ENCODE measurements at regions not wholly inside any gene's neighbourhood (a gene's known extent, or its start where the extent isn't known, plus 50 kb on each side); places are given as distances from the start of the nearest gene placed in this dataset.

DNA sequence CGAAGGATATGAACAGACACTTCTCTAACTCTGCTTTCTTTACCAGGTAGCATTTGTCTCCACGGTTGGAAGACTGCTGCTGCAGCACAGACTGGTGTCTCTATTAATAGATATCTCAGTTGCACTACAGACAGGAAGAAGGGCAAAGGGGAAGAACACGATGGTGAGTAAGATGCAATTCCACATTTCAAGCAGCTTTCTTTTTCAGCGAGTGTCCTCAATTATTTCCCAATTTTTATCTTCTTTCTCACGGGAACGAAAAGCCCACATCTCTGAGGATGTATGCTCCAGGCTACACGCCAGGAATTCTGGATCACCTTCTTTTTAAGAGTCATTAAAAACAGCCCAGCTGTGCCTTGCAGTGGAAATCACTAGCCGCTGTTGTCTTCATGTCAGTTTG lies 311.6 kb upstream of the ECI2 start:
- DNase-seq (no peak), ATAC-seq (ENCODE audit: low FRiP score) (no peak)
- no peaks in the 10 kb centered on the region for H3K36me3 ChIP-seq (ENCODE audit: control insufficient read depth in 1 of 2, insufficient read depth in 2 of 2, low read length in 1 of 2)
- peaks cover 1% of the 10 kb centered on the region for H3K9me3 ChIP-seq (ENCODE audit: control insufficient read depth, low read length)
- WGBS, 2 donors, result 55 to 64% methylated on average over 8 of the region's 8 CpGs
- H3K4me1 ChIP-seq (ENCODE audit: control insufficient read depth in 1 of 2, insufficient read depth in 2 of 2, low read length in 2 of 2), result no peaks in the 10 kb centered on the region
- H3K4me3 ChIP-seq (ENCODE audit: low read length in 2 of 2), result no peak overlapping the region
- intact Hi-C loops (cut with DNase I), result no loop called here
- no peaks in the 10 kb centered on the region for H3K27me3 ChIP-seq (ENCODE audit: control insufficient read depth in 1 of 2, insufficient read depth in 2 of 2, low read length in 1 of 2)
- no peak overlapping the region for H3K27ac ChIP-seq (ENCODE audit: low read depth in 1 of 2, low read length in 2 of 2)

DNA sequence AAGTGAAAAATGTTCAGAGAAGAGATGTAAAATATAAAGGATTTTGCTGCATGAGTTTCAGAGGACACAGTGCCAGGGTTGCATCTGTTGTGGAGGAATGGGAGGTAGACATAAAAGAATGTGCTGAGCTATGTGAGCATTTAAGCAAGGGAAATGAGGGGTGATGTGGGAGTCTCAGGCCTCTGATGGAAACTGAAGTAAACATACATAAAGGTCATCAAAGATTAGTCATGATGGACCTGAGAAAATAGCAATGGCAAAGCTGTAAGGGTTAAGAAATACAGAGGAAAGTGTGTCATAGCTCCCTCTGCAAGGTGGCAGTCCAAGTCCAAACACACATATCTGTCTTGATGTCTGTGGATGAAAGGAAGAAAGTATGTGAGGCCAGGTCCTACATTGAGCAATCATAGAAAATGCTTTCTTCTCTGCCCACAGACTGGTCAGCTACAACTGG lies 306.6 kb upstream of the ECI2 start:
- DNase-seq (no peak), ATAC-seq (ENCODE audit: low FRiP score) (no peak)
- Histone ChIP-seq H3K4me1 (ENCODE audit: control insufficient read depth in 1 of 2, insufficient read depth in 2 of 2, low read length in 2 of 2) (no peaks in the 10 kb centered on the region), H3K9me3 (ENCODE audit: control insufficient read depth, low read length) (peaks cover 1% of the 10 kb centered on the region), H3K27me3 (ENCODE audit: control insufficient read depth in 1 of 2, insufficient read depth in 2 of 2, low read length in 1 of 2) (no peaks in the 10 kb centered on the region), H3K36me3 (ENCODE audit: control insufficient read depth in 1 of 2, insufficient read depth in 2 of 2, low read length in 1 of 2) (no peaks in the 10 kb centered on the region), H3K4me3 (ENCODE audit: low read length in 2 of 2) (no peak overlapping the region), H3K27ac (ENCODE audit: low read depth in 1 of 2, low read length in 2 of 2) (no peak overlapping the region)
- intact Hi-C loops (cut with DNase I), result no loop called here

DNA sequence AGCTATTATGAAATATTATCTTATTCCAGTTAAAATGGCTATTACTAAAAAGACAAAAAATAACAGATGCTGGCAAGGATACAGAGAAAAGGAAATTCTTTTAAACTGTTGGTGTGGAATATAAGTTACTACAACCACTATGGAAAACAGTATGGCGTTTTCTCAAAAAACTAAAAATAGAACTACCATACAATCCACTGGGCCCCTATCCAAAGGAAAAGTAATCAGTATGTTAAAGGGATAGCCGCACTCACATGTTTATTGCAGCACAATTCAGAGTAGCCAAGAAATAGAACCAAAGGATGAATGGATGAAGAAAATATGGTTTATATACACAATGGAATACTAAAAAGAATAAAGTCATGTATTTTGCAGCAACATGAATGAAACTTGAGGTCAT lies 303.8 kb upstream of the ECI2 start:
- DNase-seq, result no peak
- Histone ChIP-seq H3K4me3 (ENCODE audit: low read length in 2 of 2) (no peak overlapping the region), H3K9me3 (ENCODE audit: control insufficient read depth, low read length) (no peaks in the 10 kb centered on the region), H3K27me3 (ENCODE audit: control insufficient read depth in 1 of 2, insufficient read depth in 2 of 2, low read length in 1 of 2) (no peaks in the 10 kb centered on the region), H3K36me3 (ENCODE audit: control insufficient read depth in 1 of 2, insufficient read depth in 2 of 2, low read length in 1 of 2) (no peaks in the 10 kb centered on the region), H3K4me1 (ENCODE audit: control insufficient read depth in 1 of 2, insufficient read depth in 2 of 2, low read length in 2 of 2) (no peaks in the 10 kb centered on the region), H3K27ac (ENCODE audit: low read depth in 1 of 2, low read length in 2 of 2) (no peak overlapping the region)
- WGBS, 2 donors, result 21 to 44% methylated on average over 2 of the region's 2 CpGs
- intact Hi-C loops (cut with DNase I), result no loop called here
- no peak for ATAC-seq (ENCODE audit: low FRiP score)

DNA sequence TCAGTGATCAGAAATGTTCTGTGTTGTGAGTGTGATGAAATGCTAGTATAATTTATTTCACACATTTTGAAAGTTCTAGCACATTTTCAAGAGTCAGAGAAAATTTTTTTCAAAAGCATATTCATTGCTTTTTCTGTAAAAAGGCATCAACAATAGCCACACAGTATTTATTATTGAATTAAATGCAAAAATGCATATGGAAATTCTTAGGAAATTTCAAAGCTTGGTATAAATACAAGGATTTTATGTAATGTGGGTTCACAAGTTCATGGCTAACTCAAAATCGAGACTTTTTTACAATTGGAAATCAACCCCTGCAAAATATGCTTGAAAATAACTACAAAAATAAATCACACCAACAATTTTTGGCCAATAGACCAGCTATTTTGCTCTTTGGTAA lies 302.0 kb upstream of the ECI2 start:
- WGBS, 2 donors, result 81 to 89% methylated on average over 1 of the region's 1 CpG
- intact Hi-C loops (cut with DNase I), result no loop called here
- no peak for ATAC-seq (ENCODE audit: low FRiP score)

GRCh38 chr6:4435981-4436445 lies 300.6 kb upstream of the ECI2 start:
- 34 to 42% methylated on average over 2 of the region's 2 CpGs for WGBS, 2 donors
- intact Hi-C loops (cut with DNase I), result no loop called here
- no peaks in the 10 kb centered on the region for H3K4me1 ChIP-seq (ENCODE audit: control insufficient read depth in 1 of 2, insufficient read depth in 2 of 2, low read length in 2 of 2)
- H3K9me3 ChIP-seq (ENCODE audit: control insufficient read depth, low read length), result no peaks in the 10 kb centered on the region
- H3K27me3 ChIP-seq (ENCODE audit: control insufficient read depth in 1 of 2, insufficient read depth in 2 of 2, low read length in 1 of 2), result no peaks in the 10 kb centered on the region
- no peak for ATAC-seq (ENCODE audit: low FRiP score)
- H3K27ac ChIP-seq (ENCODE audit: low read depth in 1 of 2, low read length in 2 of 2), result no peak overlapping the region
- H3K4me3 ChIP-seq (ENCODE audit: low read length in 2 of 2), result no peak overlapping the region
- H3K36me3 ChIP-seq (ENCODE audit: control insufficient read depth in 1 of 2, insufficient read depth in 2 of 2, low read length in 1 of 2), result no peaks in the 10 kb centered on the region
- no peak for DNase-seq

More for the DNA sequence above, 302.0 kb upstream of the ECI2 start:
- no peaks in the 10 kb centered on the region for H3K27me3 ChIP-seq (ENCODE audit: control insufficient read depth in 1 of 2, insufficient read depth in 2 of 2, low read length in 1 of 2)
- H3K9me3 ChIP-seq (ENCODE audit: control insufficient read depth, low read length), result no peaks in the 10 kb centered on the region
- no peak overlapping the region for H3K27ac ChIP-seq (ENCODE audit: low read depth in 1 of 2, low read length in 2 of 2)
- no peak overlapping the region for H3K4me3 ChIP-seq (ENCODE audit: low read length in 2 of 2)
- no peak for DNase-seq
- H3K36me3 ChIP-seq (ENCODE audit: control insufficient read depth in 1 of 2, insufficient read depth in 2 of 2, low read length in 1 of 2), result no peaks in the 10 kb centered on the region
- H3K4me1 ChIP-seq (ENCODE audit: control insufficient read depth in 1 of 2, insufficient read depth in 2 of 2, low read length in 2 of 2), result no peaks in the 10 kb centered on the region

- Histone ChIP-seq H3K4me1 (ENCODE audit: control insufficient read depth in 1 of 2, insufficient read depth in 2 of 2, low read length in 2 of 2) (no peaks in the 10 kb centered on the region), H3K4me3 (ENCODE audit: low read length in 2 of 2) (no peak overlapping the region), H3K9me3 (ENCODE audit: control insufficient read depth, low read length) (no peaks in the 10 kb centered on the region), H3K27ac (ENCODE audit: low read depth in 1 of 2, low read length in 2 of 2) (no peak overlapping the region), H3K36me3 (ENCODE audit: control insufficient read depth in 1 of 2, insufficient read depth in 2 of 2, low read length in 1 of 2) (no peaks in the 10 kb centered on the region), H3K27me3 (ENCODE audit: control insufficient read depth in 1 of 2, insufficient read depth in 2 of 2, low read length in 1 of 2) (no peaks in the 10 kb centered on the region)
- DNase-seq, result no peak
- WGBS, 2 donors, result 95 to 96% methylated on average over 4 of the region's 4 CpGs
- intact Hi-C loops (cut with DNase I), result no loop called here
- no peak for ATAC-seq (ENCODE audit: low FRiP score)
Measured at GRCh38 chr6:4434655-4435054, 299.3 kb upstream of the ECI2 start.

- ATAC-seq (ENCODE audit: low FRiP score), result no peak
- Histone ChIP-seq H3K4me1 (ENCODE audit: control insufficient read depth in 1 of 2, insufficient read depth in 2 of 2, low read length in 2 of 2) (no peaks in the 10 kb centered on the region), H3K27ac (ENCODE audit: low read depth in 1 of 2, low read length in 2 of 2) (no peak overlapping the region), H3K9me3 (ENCODE audit: control insufficient read depth, low read length) (no peaks in the 10 kb centered on the region), H3K27me3 (ENCODE audit: control insufficient read depth in 1 of 2, insufficient read depth in 2 of 2, low read length in 1 of 2) (no peaks in the 10 kb centered on the region), H3K4me3 (ENCODE audit: low read length in 2 of 2) (no peak overlapping the region), H3K36me3 (ENCODE audit: control insufficient read depth in 1 of 2, insufficient read depth in 2 of 2, low read length in 1 of 2) (no peaks in the 10 kb centered on the region)
- no peak for DNase-seq
- intact Hi-C loops (cut with DNase I), result no loop called here
- 95 to 100% methylated on average over 4 of the region's 4 CpGs for WGBS, 2 donors
Measured at GRCh38 chr6:4433199-4433598, 297.8 kb upstream of the ECI2 start.

DNA sequence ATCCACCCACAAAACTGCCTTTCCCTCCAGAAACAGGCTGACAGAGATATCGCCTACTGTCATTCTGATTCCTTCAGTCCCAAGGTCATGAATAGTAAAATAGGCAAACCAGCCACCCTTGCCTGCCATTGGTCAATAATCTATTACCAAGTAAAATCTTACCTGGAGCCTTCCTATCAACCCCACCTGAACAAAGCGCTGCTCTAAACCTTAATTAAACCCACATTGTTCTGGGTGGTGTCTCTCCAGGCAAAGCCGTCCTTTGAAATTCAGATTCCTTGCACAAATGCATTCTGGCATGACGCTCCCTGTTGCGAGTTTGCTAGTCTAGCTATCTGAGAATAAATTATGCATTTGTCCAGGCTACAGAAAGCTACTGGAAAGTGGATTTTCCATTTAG lies 291.6 kb upstream of the ECI2 start:
- ATAC-seq (ENCODE audit: low FRiP score) (no peak), DNase-seq (no peak)
- no peaks in the 10 kb centered on the region for H3K27me3 ChIP-seq (ENCODE audit: control insufficient read depth in 1 of 2, insufficient read depth in 2 of 2, low read length in 1 of 2)
- no peak overlapping the region for H3K4me3 ChIP-seq (ENCODE audit: low read length in 2 of 2)
- no peaks in the 10 kb centered on the region for H3K9me3 ChIP-seq (ENCODE audit: control insufficient read depth, low read length)
- 88 to 93% methylated on average over 5 of the region's 5 CpGs for WGBS, 2 donors
- H3K36me3 ChIP-seq (ENCODE audit: control insufficient read depth in 1 of 2, insufficient read depth in 2 of 2, low read length in 1 of 2), result no peaks in the 10 kb centered on the region
- no peak overlapping the region for H3K27ac ChIP-seq (ENCODE audit: low read depth in 1 of 2, low read length in 2 of 2)
- no peaks in the 10 kb centered on the region for H3K4me1 ChIP-seq (ENCODE audit: control insufficient read depth in 1 of 2, insufficient read depth in 2 of 2, low read length in 2 of 2)
- intact Hi-C loops (cut with DNase I), result no loop called here

GRCh38 chr6:4421837-4422236 lies 286.5 kb upstream of the ECI2 start:
- no peaks in the 10 kb centered on the region for H3K36me3 ChIP-seq (ENCODE audit: control insufficient read depth in 1 of 2, insufficient read depth in 2 of 2, low read length in 1 of 2)
- DNase-seq, result no peak
- no peaks in the 10 kb centered on the region for H3K4me1 ChIP-seq (ENCODE audit: control insufficient read depth in 1 of 2, insufficient read depth in 2 of 2, low read length in 2 of 2)
- intact Hi-C loops (cut with DNase I), result no loop called here
- H3K27me3 ChIP-seq (ENCODE audit: control insufficient read depth in 1 of 2, insufficient read depth in 2 of 2, low read length in 1 of 2), result no peaks in the 10 kb centered on the region
- no peaks in the 10 kb centered on the region for H3K9me3 ChIP-seq (ENCODE audit: control insufficient read depth, low read length)
- no peak for ATAC-seq (ENCODE audit: low FRiP score)
- H3K27ac ChIP-seq (ENCODE audit: low read depth in 1 of 2, low read length in 2 of 2), result no peak overlapping the region
- 14 to 53% methylated on average over 2 of the region's 2 CpGs for WGBS, 2 donors
- no peak overlapping the region for H3K4me3 ChIP-seq (ENCODE audit: low read length in 2 of 2)
